Osteocyte (in vitro differentiated cells): ENCODE measurements at regions not wholly inside any gene's neighbourhood (a gene's known extent, or its start where the extent isn't known, plus 50 kb on each side); places are given as distances from the start of the nearest gene placed in this dataset.

Experiments used
- DNase-seq: peaks from one replicate; pipeline ENCODE4 v3.0.0; 2021; ENCODE audit warnings: mixed read lengths; ENCODE audit not compliant: unreplicated experiment; ENCODE audit errors: extremely low spot score
- H3K27ac Mint-ChIP-seq: one replicate; pipeline ENCODE4 v1.8.0; 2021; ENCODE audit warnings: mild to moderate bottlenecking, mixed read lengths; ENCODE audit not compliant: unreplicated experiment
- H3K27me3 Mint-ChIP-seq: one replicate; pipeline ENCODE4 v1.8.0; 2021; ENCODE audit warnings: mixed read lengths; ENCODE audit not compliant: unreplicated experiment
- H3K36me3 Mint-ChIP-seq: one replicate; pipeline ENCODE4 v1.8.0; 2021; ENCODE audit warnings: mixed read lengths; ENCODE audit not compliant: unreplicated experiment
- H3K4me1 Mint-ChIP-seq: one replicate; pipeline ENCODE4 v1.8.0; 2021; ENCODE audit warnings: mixed read lengths; ENCODE audit not compliant: unreplicated experiment
- H3K4me3 Mint-ChIP-seq: one replicate; pipeline ENCODE4 v1.8.0; 2021; ENCODE audit warnings: mild to moderate bottlenecking, moderate library complexity, mixed read lengths; ENCODE audit not compliant: unreplicated experiment
- H3K9me3 Mint-ChIP-seq: one replicate; pipeline ENCODE4 v1.8.0; 2021; ENCODE audit warnings: mixed read lengths; ENCODE audit not compliant: unreplicated experiment
- CTCF ChIP-seq: fragments of 200-600 bp; sonication (generic); IDR thresholded peaks from 2 replicates; pipeline ENCODE4 v1.5.0; 2021; ENCODE audit warnings: antibody characterized with exemption, mild to moderate bottlenecking, moderate library complexity

- Mint-ChIP-seq H3K4me1 (no peaks in the 10 kb centered on the region), H3K9me3 (no peaks in the 10 kb centered on the region), H3K27me3 (no peaks in the 10 kb centered on the region), H3K36me3 (no peaks in the 10 kb centered on the region), H3K27ac (no peak overlapping the region), H3K4me3 (no peak overlapping the region)
- no peak for DNase-seq
- TF ChIP-seq CTCF: no peak
Observed at GRCh38 chr3:74880237-74880636, 265.8 kb upstream of the CNTN3 start.

- Mint-ChIP-seq H3K36me3 (no peaks in the 10 kb centered on the region), H3K4me3 (no peak overlapping the region), H3K27ac (no peak overlapping the region)
Observed at GRCh38 chr3:74866357-74867030, 252.0 kb upstream of the CNTN3 start.

GRCh38 chr3:74862476-74862875 lies 248.0 kb upstream of the CNTN3 start:
- Mint-ChIP-seq H3K4me1 (no peaks in the 10 kb centered on the region), H3K36me3 (no peaks in the 10 kb centered on the region)
- no peak for DNase-seq

More at GRCh38 chr3:74866357-74867030, 252.0 kb upstream of the CNTN3 start:
- DNase-seq: no peak
- TF ChIP-seq CTCF: no peak
- H3K27me3 Mint-ChIP-seq: no peaks in the 10 kb centered on the region
- no peaks in the 10 kb centered on the region for H3K4me1 Mint-ChIP-seq
- H3K9me3 Mint-ChIP-seq: no peaks in the 10 kb centered on the region

GRCh38 chr3:74861211-74861610 lies 246.8 kb upstream of the CNTN3 start:
- H3K4me1 Mint-ChIP-seq: no peaks in the 10 kb centered on the region
- H3K27ac Mint-ChIP-seq: no peak overlapping the region
- no peak for TF ChIP-seq CTCF
- H3K36me3 Mint-ChIP-seq: no peaks in the 10 kb centered on the region
- H3K9me3 Mint-ChIP-seq: no peaks in the 10 kb centered on the region
- no peak for DNase-seq
- H3K27me3 Mint-ChIP-seq: no peaks in the 10 kb centered on the region
- H3K4me3 Mint-ChIP-seq: no peak overlapping the region

More at GRCh38 chr3:74862476-74862875, 248.0 kb upstream of the CNTN3 start:
- Mint-ChIP-seq H3K9me3 (no peaks in the 10 kb centered on the region), H3K4me3 (no peak overlapping the region), H3K27ac (no peak overlapping the region), H3K27me3 (no peaks in the 10 kb centered on the region)
- no peak for TF ChIP-seq CTCF

GRCh38 chr3:74858086-74858485 lies 243.6 kb upstream of the CNTN3 start:
- H3K9me3 Mint-ChIP-seq: no peaks in the 10 kb centered on the region
- no peaks in the 10 kb centered on the region for H3K27me3 Mint-ChIP-seq
- H3K4me1 Mint-ChIP-seq: no peaks in the 10 kb centered on the region
- no peak overlapping the region for H3K4me3 Mint-ChIP-seq
- TF ChIP-seq CTCF: no peak
- no peaks in the 10 kb centered on the region for H3K36me3 Mint-ChIP-seq
- no peak overlapping the region for H3K27ac Mint-ChIP-seq
- no peak for DNase-seq
